IMR-90 (cell line): ENCODE measurements at regions not wholly inside any gene's neighbourhood (a gene's known extent, or its start where the extent isn't known, plus 50 kb on each side); places are given as distances from the start of the nearest gene placed in this dataset.
"Not testable (repeated sequence)": the region's sequence is repeated elsewhere in the genome, so short reads cannot be mapped to it uniquely, and the experiment has no call there.

Experiments
- FOS ChIP-seq: fragments of 150-350 bp; IDR thresholded peaks from 2 replicates; pipeline ENCODE4 v1.6.1; 2016; ENCODE audit warnings: low read depth, low read length
- MAFK ChIP-seq: IDR thresholded peaks from 2 replicates; pipeline ENCODE4 v1.6.1; 2012; ENCODE audit warnings: low read depth, low read length, improper control_type of control experiment
- POLR2A ChIP-seq: IDR thresholded peaks from 2 replicates; pipeline ENCODE4 v1.6.1; 2012; ENCODE audit warnings: mild to moderate bottlenecking, low read depth, low read length
- RAD21 ChIP-seq: IDR thresholded peaks from 2 replicates; pipeline ENCODE4 v1.6.1; 2012; ENCODE audit warnings: low read length, improper control_type of control experiment
- RCOR1 ChIP-seq: IDR thresholded peaks from 2 replicates; pipeline ENCODE4 v1.6.1; 2012; ENCODE audit warnings: mild to moderate bottlenecking, low read length, improper control_type of control experiment; ENCODE audit not compliant: insufficient replicate concordance
- SMC3 ChIP-seq: fragments of 150-350 bp; IDR thresholded peaks from 2 replicates; pipeline ENCODE4 v1.6.1; 2016; ENCODE audit warnings: low read depth, mild to moderate bottlenecking, antibody characterized with exemption, low read length, moderate library complexity
- TF ChIP-seq, protein P1 (sequence below): conservative IDR thresholded peaks from 2 replicates; pipeline ENCODE4 v1.5.1; 2012; ENCODE audit warnings: mild to moderate bottlenecking, low read depth, low read length, improper control_type of control experiment
- TF ChIP-seq, protein P2 (sequence below): fragments of 150-350 bp; IDR thresholded peaks from 2 replicates; pipeline ENCODE4 v1.6.1; 2017; ENCODE audit warnings: mild to moderate bottlenecking, antibody characterized with exemption, low read length, low read depth

DNA sequence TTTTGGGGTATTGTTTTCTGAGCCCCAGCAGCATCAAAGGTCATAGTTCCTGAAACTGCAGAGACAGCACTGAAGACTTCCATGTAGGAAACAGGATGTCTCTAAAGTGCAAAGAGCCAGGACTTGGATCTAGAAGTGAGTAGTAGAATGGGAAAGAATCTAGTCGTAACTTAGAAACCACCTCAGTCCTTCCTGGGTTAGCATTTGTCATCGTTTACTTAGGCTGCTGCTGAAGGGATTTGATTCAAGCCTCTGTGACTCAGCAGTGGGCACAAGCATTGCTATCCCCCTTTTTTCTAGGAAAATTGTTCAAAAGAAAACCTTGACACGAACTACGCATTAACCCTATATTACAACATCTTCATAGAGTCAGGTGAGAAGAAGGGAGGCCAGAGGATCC, 109.1 kb downstream of the FAM72C start:
- TF ChIP-seq, protein P1, sequence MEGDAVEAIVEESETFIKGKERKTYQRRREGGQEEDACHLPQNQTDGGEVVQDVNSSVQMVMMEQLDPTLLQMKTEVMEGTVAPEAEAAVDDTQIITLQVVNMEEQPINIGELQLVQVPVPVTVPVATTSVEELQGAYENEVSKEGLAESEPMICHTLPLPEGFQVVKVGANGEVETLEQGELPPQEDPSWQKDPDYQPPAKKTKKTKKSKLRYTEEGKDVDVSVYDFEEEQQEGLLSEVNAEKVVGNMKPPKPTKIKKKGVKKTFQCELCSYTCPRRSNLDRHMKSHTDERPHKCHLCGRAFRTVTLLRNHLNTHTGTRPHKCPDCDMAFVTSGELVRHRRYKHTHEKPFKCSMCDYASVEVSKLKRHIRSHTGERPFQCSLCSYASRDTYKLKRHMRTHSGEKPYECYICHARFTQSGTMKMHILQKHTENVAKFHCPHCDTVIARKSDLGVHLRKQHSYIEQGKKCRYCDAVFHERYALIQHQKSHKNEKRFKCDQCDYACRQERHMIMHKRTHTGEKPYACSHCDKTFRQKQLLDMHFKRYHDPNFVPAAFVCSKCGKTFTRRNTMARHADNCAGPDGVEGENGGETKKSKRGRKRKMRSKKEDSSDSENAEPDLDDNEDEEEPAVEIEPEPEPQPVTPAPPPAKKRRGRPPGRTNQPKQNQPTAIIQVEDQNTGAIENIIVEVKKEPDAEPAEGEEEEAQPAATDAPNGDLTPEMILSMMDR, result not testable (repeated sequence)
- not testable (repeated sequence) for TF ChIP-seq FOS, RCOR1, POLR2A, RAD21, SMC3, MAFK
- TF ChIP-seq, protein P2, sequence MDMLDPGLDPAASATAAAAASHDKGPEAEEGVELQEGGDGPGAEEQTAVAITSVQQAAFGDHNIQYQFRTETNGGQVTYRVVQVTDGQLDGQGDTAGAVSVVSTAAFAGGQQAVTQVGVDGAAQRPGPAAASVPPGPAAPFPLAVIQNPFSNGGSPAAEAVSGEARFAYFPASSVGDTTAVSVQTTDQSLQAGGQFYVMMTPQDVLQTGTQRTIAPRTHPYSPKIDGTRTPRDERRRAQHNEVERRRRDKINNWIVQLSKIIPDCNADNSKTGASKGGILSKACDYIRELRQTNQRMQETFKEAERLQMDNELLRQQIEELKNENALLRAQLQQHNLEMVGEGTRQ, result not testable (repeated sequence)
